Fibroblast of lung (primary cell): ENCODE measurements at regions not wholly inside any gene's neighbourhood (a gene's known extent, or its start where the extent isn't known, plus 50 kb on each side); places are given as distances from the start of the nearest gene placed in this dataset.

Experiments
- DNase-seq, 2 donors: peaks; one replicate each; pipeline versions ENCODE4 v3.0.0 to v3.0.0-alpha.2; 2010; ENCODE audit warnings: low read depth in 2 of 2
- H2AFZ ChIP-seq: 2 replicates; pipeline ENCODE4 v1.5.1; 2012; ENCODE audit warnings: low read length, control low read depth, inconsistent platforms
- H3K27ac ChIP-seq: 2 replicates; pipeline ENCODE4 v1.5.1; 2011; ENCODE audit warnings: low read length, control low read depth; ENCODE audit not compliant: insufficient read depth
- H3K27me3 ChIP-seq: 2 replicates; pipeline ENCODE4 v1.5.1; 2011; ENCODE audit warnings: mild to moderate bottlenecking, low read length; ENCODE audit not compliant: control insufficient read depth, insufficient read depth
- H3K36me3 ChIP-seq: 2 replicates; pipeline ENCODE4 v1.5.1; 2011; ENCODE audit warnings: low read length; ENCODE audit not compliant: control insufficient read depth, insufficient read depth
- H3K4me1 ChIP-seq: 2 replicates; pipeline ENCODE4 v1.5.1; 2011; ENCODE audit warnings: low read length; ENCODE audit not compliant: control insufficient read depth, insufficient read depth; ENCODE audit errors: extremely low read depth
- H3K4me2 ChIP-seq: 2 replicates; pipeline ENCODE4 v1.5.1; 2011; ENCODE audit warnings: low read length, control low read depth; ENCODE audit not compliant: insufficient read depth; ENCODE audit errors: extremely low read depth
- H3K4me3 ChIP-seq, 4 experiments: fragments of 200-600 bp in 1 of 4; sonication (generic) in 1 of 4; replicated peaks in 1 of 4; 2 replicates each; pipeline ENCODE4 v1.5.1; 2011 to 2016; ENCODE audit warnings: low read length in 4 of 4, low read depth in 3 of 4, mild to moderate bottlenecking in 3 of 4, control low read depth in 2 of 4, inconsistent platforms in 1 of 4, mixed read lengths in 1 of 4; ENCODE audit not compliant: insufficient read depth in 1 of 4; ENCODE audit errors: control extremely low read depth in 1 of 4
- H3K79me2 ChIP-seq: 2 replicates; pipeline ENCODE4 v1.5.1; 2012; ENCODE audit warnings: mild to moderate bottlenecking, low read length, inconsistent platforms; ENCODE audit not compliant: control insufficient read depth, insufficient read depth
- H3K9ac ChIP-seq: 2 replicates; pipeline ENCODE4 v1.5.1; 2011; ENCODE audit warnings: mild to moderate bottlenecking, low read length, control low read depth; ENCODE audit not compliant: insufficient read depth
- H3K9me3 ChIP-seq: 2 replicates; pipeline ENCODE4 v1.5.1; 2012; ENCODE audit warnings: low read depth, low read length; ENCODE audit not compliant: control insufficient read depth, insufficient read depth
- H4K20me1 ChIP-seq: 2 replicates; pipeline ENCODE4 v1.5.1; 2011; ENCODE audit warnings: low read length; ENCODE audit not compliant: control insufficient read depth, insufficient read depth; ENCODE audit errors: extremely low read depth
- CTCF ChIP-seq, 2 donors: IDR thresholded peaks in 1 of 2; conservative IDR thresholded peaks in 1 of 2; 1 replicate in 1 of 2; 2 replicates in 1 of 2; pipeline ENCODE4 v1.5.1; 2011 to 2012; ENCODE audit warnings: low read length in 2 of 2, control low read depth in 1 of 2, inconsistent platforms in 1 of 2, low read depth in 1 of 2, mild to moderate bottlenecking in 1 of 2
- EZH2 ChIP-seq: IDR thresholded peaks from 2 replicates; pipeline ENCODE4 v1.5.1; 2012; ENCODE audit warnings: low read length, control low read depth, mild to moderate bottlenecking; ENCODE audit errors: missing control alignments

- no peak for DNase-seq
These were observed 696.3 kb upstream of the UBE2E2 start for GRCh38 chr3:22506871-22507270.

GRCh38 chr3:22507709-22508108 lies 695.4 kb upstream of the UBE2E2 start:
- Histone ChIP-seq H3K27ac (no peak overlapping the region), H3K9ac (no peak overlapping the region), H3K27me3 (no peaks in the 10 kb centered on the region), H3K4me3 (no peak overlapping the region), H3K9me3 (no peaks in the 10 kb centered on the region), H3K4me2 (no peak overlapping the region), H3K4me1 (no peaks in the 10 kb centered on the region), H3K36me3 (no peaks in the 10 kb centered on the region), H3K79me2 (no peaks in the 10 kb centered on the region), H2AFZ (no peak overlapping the region), H4K20me1 (no peaks in the 10 kb centered on the region)
- no peak for DNase-seq
- TF ChIP-seq CTCF (conservative IDR thresholded peaks at IDR 0.05 in 1 of 2, IDR thresholded peaks at IDR 0.05 in 1 of 2; ENCODE audit: low read depth in 1 of 2, low read length in 2 of 2) (no peak), EZH2 (no peak)

More at GRCh38 chr3:22506871-22507270, 696.3 kb upstream of the UBE2E2 start:
- TF ChIP-seq EZH2 (no peak), CTCF (conservative IDR thresholded peaks at IDR 0.05 in 1 of 2, IDR thresholded peaks at IDR 0.05 in 1 of 2; ENCODE audit: low read depth in 1 of 2, low read length in 2 of 2) (no peak)
- Histone ChIP-seq H3K4me2 (no peak overlapping the region), H3K4me3 (no peak overlapping the region), H2AFZ (no peak overlapping the region), H3K79me2 (no peaks in the 10 kb centered on the region), H3K27ac (no peak overlapping the region), H3K9ac (no peak overlapping the region), H3K9me3 (no peaks in the 10 kb centered on the region), H3K36me3 (no peaks in the 10 kb centered on the region), H4K20me1 (no peaks in the 10 kb centered on the region), H3K4me1 (no peaks in the 10 kb centered on the region), H3K27me3 (no peaks in the 10 kb centered on the region)

- Histone ChIP-seq H3K36me3 (no peaks in the 10 kb centered on the region), H3K9me3 (no peaks in the 10 kb centered on the region), H3K4me3 (no peak overlapping the region), H3K9ac (no peak overlapping the region), H3K4me1 (no peaks in the 10 kb centered on the region), H3K4me2 (no peak overlapping the region), H2AFZ (no peak overlapping the region), H3K79me2 (no peaks in the 10 kb centered on the region), H3K27ac (no peak overlapping the region), H4K20me1 (no peaks in the 10 kb centered on the region), H3K27me3 (no peaks in the 10 kb centered on the region)
- DNase-seq, result no peak
- TF ChIP-seq EZH2, result no peak
These were observed 679.2 kb upstream of the UBE2E2 start for GRCh38 chr3:22523925-22524324.
